ENCODE measurements at regions not wholly inside any gene's neighbourhood (a gene's known extent, or its start where the extent isn't known, plus 50 kb on each side); places are given as distances from the start of the nearest gene placed in this dataset.

GRCh38 chr2:240308111-240308651 is 127.3 kb upstream of the GPC1 start:
- TF ChIP-seq CTCF (IDR thresholded peaks at IDR 0.05) (no peak), GABPA (IDR thresholded peaks at IDR 0.05; ENCODE audit: low read depth) (no peak), MAX (IDR thresholded peaks at IDR 0.05; ENCODE audit: low read depth) (no peak), TEAD4 (IDR thresholded peaks at IDR 0.05; ENCODE audit: borderline replicate concordance, insufficient read depth) (no peak), IRF3 (IDR thresholded peaks at IDR 0.05; ENCODE audit: low read depth, low read length) (no peak), GATA2 (CRISPR knock-in tag; IDR thresholded peaks at IDR 0.05) (no peak), ZBTB33 (IDR thresholded peaks at IDR 0.05; ENCODE audit: borderline replicate concordance, low read depth) (no peak), PBX3 (IDR thresholded peaks at IDR 0.05) (no peak), POLR2AphosphoS5 (IDR thresholded peaks at IDR 0.05; ENCODE audit: low read depth, low read length) (no peak), FOXM1 (IDR thresholded peaks at IDR 0.05; ENCODE audit: low read depth) (no peak), TAF1 (IDR thresholded peaks at IDR 0.05; ENCODE audit: borderline replicate concordance, low read depth, low read length) (no peak)

Data from SK-N-SH (cell line).